Endothelial cell of umbilical vein (primary cell): ENCODE measurements at regions not wholly inside any gene's neighbourhood (a gene's known extent, or its start where the extent isn't known, plus 50 kb on each side); places are given as distances from the start of the nearest gene placed in this dataset.

Experiments used
- BruUV-seq: library from RNA; stranded (reverse); fragments of 400-500 nt; replicated peaks from 2 replicates; lab custom pipeline; 2021; lab: Mats Ljungman, UMichigan
- CTCF ChIA-PET: fragments of 300-600, 350-600 bp; sonication (Branson Sonifier 250); formaldehyde crosslinking; loops from one replicate; lab custom pipeline; 2021; ENCODE audit warnings: antibody characterized with exemption, inconsistent platforms; lab: Charles Lee
- POLR2A ChIA-PET: fragments of 300-600, 350-600 bp; sonication (Branson Sonifier 250); formaldehyde crosslinking; loops from one replicate; lab custom pipeline; 2021; ENCODE audit warnings: antibody characterized with exemption, inconsistent platforms; lab: Charles Lee
- DNase-seq: peaks from one replicate; pipeline ENCODE4 v3.0.0-alpha.2; 2011; ENCODE audit warnings: low read depth, low spot score
- FAIRE-seq: peaks from 2 replicates; lab custom pipeline; 2011; peaks lifted over from hg19 to GRCh38; lab: Jason Lieb, UNC
- H2AFZ ChIP-seq: 2 replicates; pipeline ENCODE4 v1.6.0; 2012; ENCODE audit warnings: low read depth, low read length, control low read depth, inconsistent platforms
- H3K27ac ChIP-seq: 2 replicates; pipeline ENCODE4 v1.5.1; 2011; ENCODE audit warnings: low read depth, mild to moderate bottlenecking, control low read depth, low read length, moderate library complexity; ENCODE audit not compliant: insufficient read depth
- H3K27me3 ChIP-seq, 2 experiments: 2 replicates each; pipeline versions ENCODE4 v1.6.0 to v1.6.1; 2011; ENCODE audit warnings: low read length in 2 of 2, mixed read lengths in 1 of 2; ENCODE audit not compliant: control insufficient read depth in 2 of 2, insufficient read depth in 2 of 2
- H3K36me3 ChIP-seq, 2 experiments: 2 replicates in 1 of 2; 3 replicates in 1 of 2; pipeline ENCODE4 v1.5.1; 2011; ENCODE audit warnings: low read length in 2 of 2, mild to moderate bottlenecking in 1 of 2, moderate library complexity in 1 of 2; ENCODE audit not compliant: control insufficient read depth in 2 of 2, insufficient read depth in 2 of 2; ENCODE audit errors: extremely low read depth in 1 of 2
- H3K4me1 ChIP-seq: 3 replicates; pipeline ENCODE4 v1.5.1; 2011; ENCODE audit warnings: mild to moderate bottlenecking, low read length; ENCODE audit not compliant: control insufficient read depth, insufficient read depth; ENCODE audit errors: extremely low read depth
- H3K4me2 ChIP-seq: 2 replicates; pipeline ENCODE4 v1.6.1; 2011; ENCODE audit warnings: low read length, control low read depth, mixed read lengths; ENCODE audit not compliant: insufficient read depth
- H3K4me3 ChIP-seq, 3 experiments: fragments of 200-600 bp in 1 of 3; sonication (generic), shearing (Covaris generic) in 1 of 3; replicated peaks in 1 of 3; 2 replicates each; pipeline ENCODE4 v1.5.1; 2011 to 2016; ENCODE audit warnings: control low read depth in 3 of 3, low read length in 3 of 3, mild to moderate bottlenecking in 2 of 3, inconsistent platforms in 1 of 3, low read depth in 1 of 3, moderate library complexity in 1 of 3; ENCODE audit not compliant: insufficient read depth in 1 of 3
- H3K79me2 ChIP-seq: 2 replicates; pipeline ENCODE4 v1.6.0; 2012; ENCODE audit warnings: low read length, inconsistent platforms; ENCODE audit not compliant: control insufficient read depth, insufficient read depth
- H3K9ac ChIP-seq: replicated peaks from 2 replicates; pipeline ENCODE3; 2011; ENCODE audit warnings: low read length, control low read depth; ENCODE audit not compliant: insufficient read depth; ENCODE audit errors: extremely low read depth
- H3K9me1 ChIP-seq: replicated peaks from 3 replicates; pipeline ENCODE4 v1.6.0; 2011; ENCODE audit warnings: mild to moderate bottlenecking, low read length; ENCODE audit not compliant: control insufficient read depth, insufficient read depth; ENCODE audit errors: extremely low read depth
- H3K9me3 ChIP-seq: replicated peaks from 2 replicates; pipeline ENCODE4 v1.5.1; 2012; ENCODE audit warnings: low read length, inconsistent platforms; ENCODE audit not compliant: control insufficient read depth, insufficient read depth
- H4K20me1 ChIP-seq: replicated peaks from 2 replicates; pipeline ENCODE3; 2011; ENCODE audit warnings: mild to moderate bottlenecking, low read length; ENCODE audit not compliant: control insufficient read depth, insufficient read depth; ENCODE audit errors: extremely low read depth
- CTCF ChIP-seq, 2 donors: IDR thresholded peaks; 1 replicate in 1 of 2; 2 replicates in 1 of 2; pipeline ENCODE4 v1.5.1; 2011; ENCODE audit warnings: low read length in 2 of 2, mild to moderate bottlenecking in 2 of 2, moderate library complexity in 2 of 2, control low read depth in 1 of 2, inconsistent platforms in 1 of 2, low read depth in 1 of 2; ENCODE audit not compliant: insufficient read depth in 1 of 2; ENCODE audit errors: extremely low read depth in 1 of 2
- EZH2 ChIP-seq: IDR thresholded peaks from 2 replicates; pipeline ENCODE4 v1.6.1; 2012; ENCODE audit warnings: borderline replicate concordance, low read depth, mild to moderate bottlenecking, moderate library complexity, low read length, inconsistent platforms; ENCODE audit not compliant: severe bottlenecking
- FOS ChIP-seq: IDR thresholded peaks from 2 replicates; pipeline ENCODE4 v1.6.1; 2011; ENCODE audit warnings: mild to moderate bottlenecking, low read length, moderate library complexity, borderline replicate concordance; ENCODE audit not compliant: insufficient read depth
- GATA2 ChIP-seq: IDR thresholded peaks from 2 replicates; pipeline ENCODE4 v1.7.0; 2011; ENCODE audit warnings: low read depth, mild to moderate bottlenecking, moderate library complexity, mixed read lengths, low read length; ENCODE audit not compliant: insufficient read length, insufficient read depth
- JUN ChIP-seq: IDR thresholded peaks from 2 replicates; pipeline ENCODE4 v1.6.1; 2011; ENCODE audit warnings: borderline replicate concordance, low read depth; ENCODE audit not compliant: insufficient read length, insufficient read depth
- MYC ChIP-seq: IDR thresholded peaks from one replicate; pipeline ENCODE4 v1.6.1; 2011; ENCODE audit warnings: mild to moderate bottlenecking, low read depth, low read length
- POLR2A ChIP-seq: IDR thresholded peaks from 2 replicates; pipeline ENCODE4 v1.6.1; 2012; ENCODE audit warnings: low read depth, mild to moderate bottlenecking, control low read depth, low read length
- POLR2AphosphoS5 ChIP-seq: IDR thresholded peaks from 2 replicates; pipeline ENCODE4 v1.6.1; 2012; ENCODE audit warnings: low read depth, mild to moderate bottlenecking, control low read depth, low read length, moderate library complexity; ENCODE audit not compliant: insufficient read depth
- dilution Hi-C: fragments of 300-500 bp; cut with MboI; formaldehyde crosslinking; loops from one replicate; pipeline ENCODE4 v1.15.0; 2019; ENCODE audit warnings: low sequenced_read_pairs; ENCODE audit not compliant: extremely low pct_ligation_motif_present
- intact Hi-C: fragments of 100-400 bp; cut with micrococcal nuclease; formaldehyde crosslinking; loops from one replicate; pipeline ENCODE4 v1.10.0; 2022
- TF ChIP-seq, protein P1 (sequence below): IDR thresholded peaks from 2 replicates; pipeline ENCODE4 v1.6.1; 2011; ENCODE audit not compliant: insufficient read depth, insufficient read length

DNA sequence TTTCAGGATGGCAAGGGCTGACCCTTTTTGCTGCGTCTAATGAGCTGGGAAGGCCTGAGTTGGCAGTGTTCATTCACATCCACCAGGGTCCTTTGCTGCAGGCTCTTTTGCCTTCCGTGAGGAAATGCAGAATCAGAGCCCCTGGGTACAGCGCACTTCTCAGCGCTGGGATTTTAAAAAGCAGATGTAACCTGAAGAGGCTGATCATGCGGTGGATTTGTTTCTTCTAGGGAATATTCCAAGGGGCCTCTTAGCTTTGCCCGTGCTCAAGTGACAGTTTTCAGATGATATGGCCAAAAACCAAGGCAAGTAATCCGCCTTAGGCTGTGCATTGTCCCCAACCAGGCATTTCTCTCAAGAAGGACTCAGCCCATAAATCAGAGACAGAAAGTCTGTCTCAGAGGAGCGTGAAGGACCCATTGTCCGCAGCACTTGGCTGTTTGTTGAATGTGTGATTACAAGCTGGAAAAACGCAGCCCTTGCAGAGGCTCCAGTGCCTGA lies 237.6 kb downstream of the PTPRC start:
- Histone ChIP-seq H3K79me2 (peaks cover 64% of the 10 kb centered on the region), H2AFZ (no peak overlapping the region), H4K20me1 (peaks cover 7% of the 10 kb centered on the region), H3K4me1 (peaks cover 9% of the 10 kb centered on the region), H3K9ac (no peak overlapping the region), H3K4me2 (no peak overlapping the region), H3K4me3 (no peak overlapping the region), H3K27me3 (no peaks in the 10 kb centered on the region), H3K36me3 (peaks cover 0 to 8% of the 10 kb centered on the region in 2 experiments), H3K9me3 (no peaks in the 10 kb centered on the region), H3K9me1 (no peaks in the 10 kb centered on the region), H3K27ac (no peak overlapping the region)
- ChIA-PET CTCF (interaction anchor here (1.2 kb wide), 1 partner anchor 52 kb away, joined by 3 read pairs; no protein-coding TSS in a partner anchor), POLR2A (no interaction called here)
- no peak for FAIRE-seq
- intact Hi-C loops, result no loop called here
- dilution Hi-C loops, result no loop called here
- no TSS peak for BruUV-seq
- TF ChIP-seq EZH2, result no peak
- TF ChIP-seq MYC, result no peak
- no peak for TF ChIP-seq FOS
- TF ChIP-seq POLR2A, result no peak
- TF ChIP-seq, protein P1, sequence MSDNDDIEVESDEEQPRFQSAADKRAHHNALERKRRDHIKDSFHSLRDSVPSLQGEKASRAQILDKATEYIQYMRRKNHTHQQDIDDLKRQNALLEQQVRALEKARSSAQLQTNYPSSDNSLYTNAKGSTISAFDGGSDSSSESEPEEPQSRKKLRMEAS, result no peak
- TF ChIP-seq JUN, result no peak
- TF ChIP-seq GATA2, result no peak
- TF ChIP-seq CTCF (IDR thresholded peaks at IDR 0.05; ENCODE audit: extremely low read depth in 1 of 2, insufficient read depth in 1 of 2, low read depth in 1 of 2, low read length in 2 of 2), result no peak
- no peak for TF ChIP-seq POLR2AphosphoS5
- DNase-seq, result no peak
